Motor neuron (in vitro differentiated cells): ENCODE measurements at regions not wholly inside any gene's neighbourhood (a gene's known extent, or its start where the extent isn't known, plus 50 kb on each side); places are given as distances from the start of the nearest gene placed in this dataset.

ENCODE experiments used
- ATAC-seq, 8 experiments: fragments of 200-7000 bp; cut with Tn5 transposase; replicated peaks in 6 of 8; 2 replicates each; pipeline ENCODE4 v1.8.0; 2021; ENCODE audit warnings: mild to moderate bottlenecking in 8 of 8, moderate library complexity in 8 of 8
- H3K27ac ChIP-seq, 2 donors: fragments of 250-450 bp; sonication (Bioruptor Pico); 2 replicates each; pipeline ENCODE4 v1.9.0; 2021; ENCODE audit warnings: antibody characterized with exemption in 2 of 2, mild to moderate bottlenecking in 2 of 2, moderate library complexity in 1 of 2
- H3K4me1 ChIP-seq, 2 donors: fragments of 250-450 bp; sonication (Bioruptor Pico); replicated peaks in 1 of 2; 2 replicates each; pipeline ENCODE4 v1.6.1; 2021; ENCODE audit warnings: antibody characterized with exemption in 2 of 2, mild to moderate bottlenecking in 2 of 2, moderate library complexity in 1 of 2
- H3K4me3 ChIP-seq, 5 donors: fragments of 250-450 bp; sonication (Bioruptor Pico); 2 replicates each; pipeline ENCODE4 v1.9.0; 2021; ENCODE audit warnings: antibody characterized with exemption in 5 of 5, mild to moderate bottlenecking in 5 of 5, moderate library complexity in 4 of 5
- WGBS, 10 experiments: fragments of 450-650 bp; shearing (Covaris generic); methylation state at CpG; one replicate each; pipeline ENCODE4 v1.0.0; 2022; 5-methylcytosine and 5-hydroxymethylcytosine counted together
- in situ Hi-C, 9 experiments: fragments of 400-800 bp; cut with MboI; loops; one replicate each; pipeline ENCODE4 v1.15.0; 2021; ENCODE audit warnings: low sequenced_read_pairs in 9 of 9, low pct_unique_long_range_greater_than_20kb in 2 of 9; ENCODE audit not compliant: unreplicated experiment in 9 of 9

- no peak overlapping the region for H3K4me3 ChIP-seq
- 0 to 65% (median 7%) methylated on average over 1 to 2 of the region's 2 CpGs; no CpG with 5 or more reads in 3 of the 10 experiments for WGBS, 10 experiments
- in situ Hi-C loops = no loop called here
- no peaks in the 10 kb centered on the region for H3K4me1 ChIP-seq
- H3K27ac ChIP-seq = no peak overlapping the region
- ATAC-seq = peak in 5 of 8 experiments; percentile 24 to 89 (median 75)
Observed at GRCh38 chr21:24045775-24046215, 1561.5 kb downstream of the MRPL39 start.

GRCh38 chr21:24045373-24045772, 1561.9 kb downstream of the MRPL39 start:
- in situ Hi-C loops = no loop called here
- no peak overlapping the region for H3K27ac ChIP-seq
- no peak overlapping the region for H3K4me3 ChIP-seq
- no peaks in the 10 kb centered on the region for H3K4me1 ChIP-seq
- ATAC-seq = no peak
- WGBS, 10 experiments = 0 to 98% (median 47%) methylated on average over 2 to 4 of the region's 4 CpGs

- Histone ChIP-seq H3K4me3 (no peak overlapping the region), H3K27ac (no peak overlapping the region), H3K4me1 (no peaks in the 10 kb centered on the region)
- in situ Hi-C loops = no loop called here
- no peak for ATAC-seq
- 0 to 100% (median 40%) methylated on average over 1 of the region's 1 CpG; no CpG with 5 or more reads in 1 of the 10 experiments for WGBS, 10 experiments
Observed at GRCh38 chr21:24042687-24043086, 1564.6 kb downstream of the MRPL39 start.

GRCh38 chr21:24032709-24033232, 1574.5 kb downstream of the MRPL39 start:
- ATAC-seq = no peak
- Histone ChIP-seq H3K4me3 (no peak overlapping the region), H3K4me1 (no peaks in the 10 kb centered on the region), H3K27ac (no peak overlapping the region)
- in situ Hi-C loops = no loop called here
- 0 to 60% (median 20%) methylated on average over 1 to 2 of the region's 2 CpGs for WGBS, 10 experiments

GRCh38 chr21:24027396-24027795, 1579.9 kb downstream of the MRPL39 start:
- in situ Hi-C loops = no loop called here
- ATAC-seq = peak in 4 of 8 experiments; percentile 69 to 86 (median 82)
- WGBS, 10 experiments = 0 to 100% (median 56%) methylated on average over 1 to 4 of the region's 4 CpGs; no CpG with 5 or more reads in 1 of the 10 experiments
- Histone ChIP-seq H3K4me3 (no peak overlapping the region), H3K4me1 (peaks cover 0 to 14% of the 10 kb centered on the region in 2 donors), H3K27ac (no peak overlapping the region)

GRCh38 chr21:24025101-24025500, 1582.2 kb downstream of the MRPL39 start:
- 0 to 51% (median 22%) methylated on average over 2 to 3 of the region's 3 CpGs for WGBS, 10 experiments
- no peak for ATAC-seq
- in situ Hi-C loops = no loop called here
- H3K4me1 ChIP-seq = peaks cover 0 to 14% of the 10 kb centered on the region in 2 donors
- no peak overlapping the region for H3K27ac ChIP-seq
- H3K4me3 ChIP-seq = no peak overlapping the region

- WGBS, 10 experiments = 0 to 100% (median 70%) methylated on average over 1 of the region's 1 CpG; no CpG with 5 or more reads in 1 of the 10 experiments
- in situ Hi-C loops = no loop called here
- Histone ChIP-seq H3K4me3 (no peak overlapping the region), H3K4me1 (peaks cover 0 to 14% of the 10 kb centered on the region in 2 donors), H3K27ac (no peak overlapping the region)
- ATAC-seq = peak in 1 of 8 experiments; percentile 15
Observed at GRCh38 chr21:24023936-24024335, 1583.3 kb downstream of the MRPL39 start.

- ATAC-seq = peak in 2 of 8 experiments; percentile 66 to 69
- no peak overlapping the region for H3K4me3 ChIP-seq
- in situ Hi-C loops = no loop called here
- peaks cover 0 to 14% of the 10 kb centered on the region in 2 donors for H3K4me1 ChIP-seq
- 0 to 63% (median 12%) methylated on average over 2 to 3 of the region's 3 CpGs; no CpG with 5 or more reads in 2 of the 10 experiments for WGBS, 10 experiments
- H3K27ac ChIP-seq = no peak overlapping the region
Observed at GRCh38 chr21:24023402-24023801, 1583.9 kb downstream of the MRPL39 start.

GRCh38 chr21:24014381-24014780, 1592.9 kb downstream of the MRPL39 start:
- Histone ChIP-seq H3K4me3 (no peak overlapping the region), H3K4me1 (no peaks in the 10 kb centered on the region), H3K27ac (no peak overlapping the region)
- WGBS, 10 experiments = 17 to 100% (median 69%) methylated on average over 1 of the region's 1 CpG; no CpG with 5 or more reads in 4 of the 10 experiments
- no peak for ATAC-seq
- in situ Hi-C loops = no loop called here

- in situ Hi-C loops = no loop called here
- no peak overlapping the region for H3K27ac ChIP-seq
- 0 to 71% (median 50%) methylated on average over 1 to 4 of the region's 5 CpGs; no CpG with 5 or more reads in 4 of the 10 experiments for WGBS, 10 experiments
- H3K4me3 ChIP-seq = no peak overlapping the region
- H3K4me1 ChIP-seq = no peaks in the 10 kb centered on the region
- no peak for ATAC-seq
Observed at GRCh38 chr21:24011087-24011486, 1596.2 kb downstream of the MRPL39 start.

- WGBS, 10 experiments = 0 to 88% (median 80%) methylated on average over 2 to 5 of the region's 5 CpGs; no CpG with 5 or more reads in 1 of the 10 experiments
- no peak for ATAC-seq
- in situ Hi-C loops = no loop called here
- Histone ChIP-seq H3K27ac (no peak overlapping the region), H3K4me3 (no peak overlapping the region), H3K4me1 (no peaks in the 10 kb centered on the region)
Observed at GRCh38 chr21:24007592-24007991, 1599.7 kb downstream of the MRPL39 start.

- H3K27ac ChIP-seq = no peak overlapping the region
- ATAC-seq = no peak
- in situ Hi-C loops = no loop called here
- no peak overlapping the region for H3K4me3 ChIP-seq
- no peaks in the 10 kb centered on the region for H3K4me1 ChIP-seq
Observed at GRCh38 chr21:23986987-23987386, 1620.3 kb downstream of the MRPL39 start.

- Histone ChIP-seq H3K27ac (no peak overlapping the region), H3K4me1 (no peaks in the 10 kb centered on the region), H3K4me3 (no peak overlapping the region)
- 0 to 88% (median 53%) methylated on average over 1 to 2 of the region's 2 CpGs; no CpG with 5 or more reads in 2 of the 10 experiments for WGBS, 10 experiments
- no peak for ATAC-seq
- in situ Hi-C loops = no loop called here
Observed at GRCh38 chr21:23986214-23986613, 1621.1 kb downstream of the MRPL39 start.

GRCh38 chr21:23982546-23982945, 1624.7 kb downstream of the MRPL39 start:
- H3K4me1 ChIP-seq = no peaks in the 10 kb centered on the region
- no peak for ATAC-seq
- in situ Hi-C loops = no loop called here
- 0 to 100% (median 39%) methylated on average over 2 to 4 of the region's 4 CpGs; no CpG with 5 or more reads in 1 of the 10 experiments for WGBS, 10 experiments
- no peak overlapping the region for H3K27ac ChIP-seq
- H3K4me3 ChIP-seq = no peak overlapping the region
